Pancreas (tissue), 10 donors: ENCODE measurements at regions not wholly inside any gene's neighbourhood (a gene's known extent, or its start where the extent isn't known, plus 50 kb on each side); places are given as distances from the start of the nearest gene placed in this dataset.
"Not testable (repeated sequence)": the region's sequence is repeated elsewhere in the genome, so short reads cannot be mapped to it uniquely, and the experiment has no call there.

Experiments used
- ATAC-seq, 4 donors: fragments of 200-7000 bp; cut with Tn5 transposase; one replicate each; pipeline versions ENCODE4 v1.8.0 to v1.9.1; 2020; ENCODE audit warnings: mild to moderate bottlenecking in 4 of 4, moderate library complexity in 4 of 4
- DNase-seq, 6 donors: peaks; one replicate each; pipeline ENCODE4 v3.0.0-alpha.2; 2020
- FAIRE-seq: peaks from 2 replicates; lab custom pipeline; 2012; peaks lifted over from hg19 to GRCh38; lab: Jason Lieb, UNC
- H3K27ac ChIP-seq, 4 donors: fragments of 200-600 bp; sonication (generic); 1 replicate in 3 of 4; 2 replicates in 1 of 4; pipeline versions ENCODE4 v1.5.0 to v1.8.0; 2020
- H3K27me3 ChIP-seq, 4 donors: fragments of 200-600 bp; one replicate each; pipeline ENCODE4 v1.8.0; 2021
- H3K36me3 ChIP-seq, 3 donors: fragments of 200-600 bp; sonication (generic) in 1 of 3; one replicate each; pipeline versions ENCODE4 v1.5.0 to v1.8.0; 2020 to 2021
- H3K4me1 ChIP-seq, 3 donors: fragments of 200-600 bp; one replicate each; pipeline ENCODE4 v1.8.0; 2021
- H3K4me3 ChIP-seq, 4 donors: fragments of 200-600 bp; sonication (generic) in 2 of 4; one replicate each; pipeline versions ENCODE4 v1.5.0 to v1.8.0; 2020 to 2021
- H3K9me3 ChIP-seq, 4 donors: fragments of 200-600 bp; one replicate each; pipeline ENCODE4 v1.8.0; 2021
- WGBS, 2 donors: extraction: QIAGEN DNeasy Blood & Tissue Kit; methylation state at CpG; one replicate each; pipeline ENCODE4 v1.1.7; 2013; 5-methylcytosine and 5-hydroxymethylcytosine counted together
- intact Hi-C, 3 donors: fragments of 100-400 bp; cut with DNase I; formaldehyde crosslinking; loops; one replicate each; pipeline versions ENCODE4 v1.11.1 to v1.14.2; 2022
- TF ChIP-seq, protein P1 (sequence below), 4 donors: fragments of 200-600 bp; sonication (generic) in 3 of 4; IDR thresholded peaks; one replicate each; pipeline versions ENCODE4 v1.5.0 to v1.8.0; 2021; ENCODE audit warnings: antibody characterized with exemption in 4 of 4
- donor health status: healthy with polysubstance abuse.
- donor health status: DM: no; HTN: no; CAD: no; lungs with moderate emphysema.
- donor health status: DM: no; HTN: no; CAD: no.
- donor health status: control.
- donor health status: control.
- donor health status: Bipolar disorder and iron deficiency.
- donor health status: DM: yes; HTN: yes; CAD: no.
- donor health status: DM: no; HTN: no; CAD: no.
- donor health status: DM: no; HTN: no; CAD: no.
- donor health status: DM: yes; HTN: yes; CAD: no.

- no peaks in the 10 kb centered on the region for H3K36me3 ChIP-seq
- no peaks in the 10 kb centered on the region for H3K4me1 ChIP-seq
- H3K9me3 ChIP-seq: no peaks in the 10 kb centered on the region
- DNase-seq (no peak), FAIRE-seq (no peak), ATAC-seq (no peak)
- H3K27me3 ChIP-seq: no peaks in the 10 kb centered on the region
- no peak overlapping the region for H3K27ac ChIP-seq
- intact Hi-C loops: no loop called here
- WGBS, 2 donors: 65 to 91% methylated on average over 2 of the region's 2 CpGs
- TF ChIP-seq, protein P1, sequence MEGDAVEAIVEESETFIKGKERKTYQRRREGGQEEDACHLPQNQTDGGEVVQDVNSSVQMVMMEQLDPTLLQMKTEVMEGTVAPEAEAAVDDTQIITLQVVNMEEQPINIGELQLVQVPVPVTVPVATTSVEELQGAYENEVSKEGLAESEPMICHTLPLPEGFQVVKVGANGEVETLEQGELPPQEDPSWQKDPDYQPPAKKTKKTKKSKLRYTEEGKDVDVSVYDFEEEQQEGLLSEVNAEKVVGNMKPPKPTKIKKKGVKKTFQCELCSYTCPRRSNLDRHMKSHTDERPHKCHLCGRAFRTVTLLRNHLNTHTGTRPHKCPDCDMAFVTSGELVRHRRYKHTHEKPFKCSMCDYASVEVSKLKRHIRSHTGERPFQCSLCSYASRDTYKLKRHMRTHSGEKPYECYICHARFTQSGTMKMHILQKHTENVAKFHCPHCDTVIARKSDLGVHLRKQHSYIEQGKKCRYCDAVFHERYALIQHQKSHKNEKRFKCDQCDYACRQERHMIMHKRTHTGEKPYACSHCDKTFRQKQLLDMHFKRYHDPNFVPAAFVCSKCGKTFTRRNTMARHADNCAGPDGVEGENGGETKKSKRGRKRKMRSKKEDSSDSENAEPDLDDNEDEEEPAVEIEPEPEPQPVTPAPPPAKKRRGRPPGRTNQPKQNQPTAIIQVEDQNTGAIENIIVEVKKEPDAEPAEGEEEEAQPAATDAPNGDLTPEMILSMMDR (IDR thresholded peaks at IDR 0.05): no peak
- no peak overlapping the region for H3K4me3 ChIP-seq
These were observed 880.5 kb upstream of the GOT2 start for GRCh38 chr16:59614466-59615240.

GRCh38 chr16:59612910-59613620, 878.9 kb upstream of the GOT2 start:
- H3K4me1 ChIP-seq, H3K27me3 ChIP-seq, ATAC-seq, H3K27ac ChIP-seq, intact Hi-C loops, H3K9me3 ChIP-seq, FAIRE-seq, H3K36me3 ChIP-seq, DNase-seq, H3K4me3 ChIP-seq: not testable (repeated sequence)
- 42 to 46% methylated on average over 8 of the region's 8 CpGs for WGBS, 2 donors

- FAIRE-seq (no peak), ATAC-seq (no peak), DNase-seq (no peak)
- intact Hi-C loops: no loop called here
- H3K4me1 ChIP-seq: no peaks in the 10 kb centered on the region
- H3K27ac ChIP-seq: no peak overlapping the region
- TF ChIP-seq, protein P1 (IDR thresholded peaks at IDR 0.05): no peak
- no peaks in the 10 kb centered on the region for H3K36me3 ChIP-seq
- H3K27me3 ChIP-seq: no peaks in the 10 kb centered on the region
- H3K4me3 ChIP-seq: no peak overlapping the region
- 29 to 45% methylated on average over 3 of the region's 3 CpGs for WGBS, 2 donors
- no peaks in the 10 kb centered on the region for H3K9me3 ChIP-seq
These were observed 878.0 kb upstream of the GOT2 start for GRCh38 chr16:59612094-59612493.

- H3K9me3 ChIP-seq: no peaks in the 10 kb centered on the region
- WGBS, 2 donors: 50 to 66% methylated on average over 3 of the region's 3 CpGs
- no peak for DNase-seq
- no peak for FAIRE-seq
- H3K4me3 ChIP-seq: no peak overlapping the region
- no peaks in the 10 kb centered on the region for H3K36me3 ChIP-seq
- no peak overlapping the region for H3K27ac ChIP-seq
- no peaks in the 10 kb centered on the region for H3K27me3 ChIP-seq
- ATAC-seq: no peak
- intact Hi-C loops: no loop called here
- TF ChIP-seq, protein P1 (IDR thresholded peaks at IDR 0.05): no peak
- no peaks in the 10 kb centered on the region for H3K4me1 ChIP-seq
These were observed 877.4 kb upstream of the GOT2 start for GRCh38 chr16:59611556-59611955.

DNA sequence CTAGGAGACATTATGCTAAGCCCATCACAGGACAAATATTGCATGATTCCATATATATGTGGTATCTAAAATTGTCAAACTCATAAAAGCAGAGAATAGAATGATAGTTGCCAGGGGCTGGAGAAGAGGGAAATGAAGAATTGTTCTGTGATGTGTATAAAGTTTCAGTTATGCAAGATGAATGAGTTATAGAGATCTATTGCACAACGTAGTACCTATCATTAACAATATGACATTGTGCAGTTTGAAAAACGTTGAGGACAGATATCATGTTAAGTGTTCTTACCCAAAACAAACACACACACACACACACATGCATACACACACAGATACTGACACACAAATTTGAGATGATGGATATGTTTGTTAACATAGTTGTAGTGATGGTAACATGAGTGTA, 871.6 kb upstream of the GOT2 start:
- intact Hi-C loops: no loop called here
- H3K9me3 ChIP-seq: no peaks in the 10 kb centered on the region
- no peaks in the 10 kb centered on the region for H3K4me1 ChIP-seq
- no peaks in the 10 kb centered on the region for H3K27me3 ChIP-seq
- ATAC-seq (no peak), DNase-seq (no peak), FAIRE-seq (no peak)
- H3K4me3 ChIP-seq: no peak overlapping the region
- no peaks in the 10 kb centered on the region for H3K36me3 ChIP-seq
- H3K27ac ChIP-seq: no peak overlapping the region
- TF ChIP-seq, protein P1 (IDR thresholded peaks at IDR 0.05): no peak
- 13 to 16% methylated on average over 2 of the region's 2 CpGs for WGBS, 2 donors
